DND-41 (cell line): ENCODE measurements at regions not wholly inside any gene's neighbourhood (a gene's known extent, or its start where the extent isn't known, plus 50 kb on each side); places are given as distances from the start of the nearest gene placed in this dataset.
A peak's percentile ranks its signal among the peaks of the same experiment; 100 is the strongest.

Experiments used
- ATAC-seq: fragments of 200-7000 bp; cut with Tn5 transposase; 3 replicates; pipeline ENCODE4 v1.9.1; 2021; ENCODE audit warnings: low read depth; ENCODE audit not compliant: insufficient read depth
- DNase-seq: peaks from one replicate; pipeline ENCODE4 v3.0.0-alpha.2; 2020
- H2AFZ ChIP-seq: 2 replicates; pipeline ENCODE4 v1.6.0; 2012; ENCODE audit warnings: low read depth, low read length
- H3K27ac ChIP-seq: 2 replicates; pipeline ENCODE4 v1.5.1; 2012; ENCODE audit warnings: low read length, inconsistent platforms
- H3K27me3 ChIP-seq: fragments of 200-600 bp; sonication (generic); 2 replicates; pipeline ENCODE4 v1.6.0; 2012; ENCODE audit warnings: low read length, mild to moderate bottlenecking, inconsistent platforms; ENCODE audit not compliant: insufficient read depth, poor library complexity
- H3K36me3 ChIP-seq: 2 replicates; pipeline ENCODE4 v1.5.1; 2012; ENCODE audit warnings: low read length, inconsistent platforms; ENCODE audit not compliant: insufficient read depth
- H3K4me1 ChIP-seq: 2 replicates; pipeline ENCODE4 v1.5.1; 2012; ENCODE audit warnings: mild to moderate bottlenecking, low read length; ENCODE audit not compliant: insufficient read depth
- H3K4me2 ChIP-seq: 2 replicates; pipeline ENCODE4 v1.6.0; 2012; ENCODE audit warnings: mild to moderate bottlenecking, moderate library complexity, low read length, inconsistent platforms; ENCODE audit not compliant: insufficient read depth
- H3K4me3 ChIP-seq, 2 experiments: fragments of 200-600 bp in 1 of 2; shearing (Covaris generic) in 1 of 2; 2 replicates each; pipeline ENCODE4 v1.5.1; 2012 to 2016; ENCODE audit warnings: inconsistent platforms in 2 of 2, low read length in 2 of 2, mild to moderate bottlenecking in 2 of 2, low read depth in 1 of 2, moderate library complexity in 1 of 2
- H3K79me2 ChIP-seq: 2 replicates; pipeline ENCODE4 v1.6.0; 2012; ENCODE audit warnings: low read length, inconsistent platforms; ENCODE audit not compliant: insufficient read depth
- H3K9ac ChIP-seq: 2 replicates; pipeline ENCODE4 v1.6.0; 2012; ENCODE audit warnings: low read depth, mild to moderate bottlenecking, inconsistent platforms, low read length, moderate library complexity
- H3K9me3 ChIP-seq: 2 replicates; pipeline ENCODE4 v1.5.1; 2012; ENCODE audit warnings: low read length, moderate library complexity, mild to moderate bottlenecking, inconsistent platforms; ENCODE audit not compliant: insufficient read depth, severe bottlenecking
- H4K20me1 ChIP-seq: 2 replicates; pipeline ENCODE4 v1.6.0; 2012; ENCODE audit warnings: low read length; ENCODE audit not compliant: insufficient read depth
- CTCF ChIP-seq: IDR thresholded peaks from 2 replicates; pipeline ENCODE4 v1.5.1; 2012; ENCODE audit warnings: borderline replicate concordance, low read length, moderate library complexity, mild to moderate bottlenecking; ENCODE audit not compliant: poor library complexity, severe bottlenecking; ENCODE audit errors: extremely low read depth
- EZH2 ChIP-seq: IDR thresholded peaks from 3 replicates; pipeline ENCODE4 v1.6.1; 2012; ENCODE audit warnings: borderline replicate concordance, low read depth, mild to moderate bottlenecking, moderate library complexity, low read length, inconsistent platforms; ENCODE audit not compliant: severe bottlenecking

DNA sequence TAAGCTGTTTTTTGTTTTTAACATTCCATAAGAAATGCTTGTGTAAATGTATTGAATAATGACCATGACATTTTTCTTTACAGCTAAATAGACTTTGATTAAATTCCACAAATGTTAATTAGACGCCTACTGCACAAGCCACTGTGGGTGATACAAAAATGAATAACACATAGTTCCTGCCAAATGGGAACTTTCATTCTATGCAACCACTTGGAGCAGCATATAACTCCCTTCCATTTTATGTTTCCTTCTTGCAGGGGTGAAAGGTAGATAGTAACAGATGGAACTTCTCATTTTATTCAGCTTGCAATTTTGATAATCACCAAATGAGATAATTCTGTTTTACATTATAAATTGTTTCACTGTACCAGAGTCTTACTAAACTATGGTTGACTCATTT, 70.0 kb upstream of the THUMPD2 start:
- H4K20me1 ChIP-seq: no peaks in the 10 kb centered on the region
- no peak overlapping the region for H3K9ac ChIP-seq
- ATAC-seq (no peak), DNase-seq (no peak)
- no peaks in the 10 kb centered on the region for H3K36me3 ChIP-seq
- H3K27me3 ChIP-seq: no peaks in the 10 kb centered on the region
- no peak overlapping the region for H3K27ac ChIP-seq
- TF ChIP-seq EZH2 (no peak), CTCF (no peak)
- H3K79me2 ChIP-seq: no peaks in the 10 kb centered on the region
- H3K9me3 ChIP-seq: peaks cover 5% of the 10 kb centered on the region
- H3K4me3 ChIP-seq: no peak overlapping the region
- peaks cover 53% of the 10 kb centered on the region for H3K4me1 ChIP-seq
- no peak overlapping the region for H2AFZ ChIP-seq
- no peak overlapping the region for H3K4me2 ChIP-seq

GRCh38 chr2:39845460-39846146, 66.5 kb upstream of the THUMPD2 start:
- Histone ChIP-seq H3K9me3 (peaks cover 5% of the 10 kb centered on the region), H3K4me2 (no peak overlapping the region; the same call in 1 of the 2 replicates), H3K4me1 (peaks cover 21% of the 10 kb centered on the region), H3K9ac (no peak overlapping the region), H3K4me3 (no peak overlapping the region), H3K27ac (no peak overlapping the region), H4K20me1 (no peaks in the 10 kb centered on the region), H3K27me3 (no peaks in the 10 kb centered on the region), H2AFZ (no peak overlapping the region), H3K79me2 (no peaks in the 10 kb centered on the region), H3K36me3 (no peaks in the 10 kb centered on the region)
- DNase-seq: no peak
- ATAC-seq: no peak
- TF ChIP-seq CTCF (no peak), EZH2 (no peak)

DNA sequence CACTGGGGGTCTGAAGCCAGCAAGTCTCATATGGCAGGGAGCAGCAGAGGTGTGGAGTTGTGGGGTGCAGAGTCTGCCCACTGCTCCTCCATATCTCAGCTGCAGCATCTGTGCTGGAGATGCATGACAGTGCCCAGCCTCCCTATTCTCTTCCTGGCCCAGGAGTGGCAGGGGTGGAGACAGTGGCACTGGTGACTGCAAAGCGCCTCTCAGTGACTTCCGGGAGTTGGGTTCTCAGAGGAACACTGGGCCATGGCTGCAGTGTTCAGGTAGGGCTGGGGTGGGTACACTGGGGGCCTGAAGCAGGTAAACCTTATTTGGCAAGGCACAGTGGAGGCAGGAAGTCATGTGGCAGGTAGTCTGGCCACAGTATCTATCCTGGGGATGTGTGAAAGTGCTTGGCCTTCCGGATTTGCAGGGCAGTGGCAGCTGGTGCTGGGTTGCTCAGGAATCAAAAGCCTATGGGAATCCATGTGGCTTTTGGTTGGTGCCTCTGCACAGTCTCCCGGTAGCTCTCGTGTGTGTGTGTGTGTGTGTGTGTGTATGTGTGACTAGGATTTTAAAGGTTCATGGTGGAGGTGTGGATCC, 60.3 kb upstream of the THUMPD2 start:
- no peak overlapping the region for H3K9ac ChIP-seq
- no peak overlapping the region for H3K4me2 ChIP-seq
- TF ChIP-seq CTCF (no peak), EZH2 (no peak)
- H3K27me3 ChIP-seq: no peaks in the 10 kb centered on the region
- H4K20me1 ChIP-seq: no peaks in the 10 kb centered on the region
- H3K27ac ChIP-seq: peak overlapping the region; percentile 34; the same call in 1 of the 2 replicates
- H3K4me1 ChIP-seq: no peaks in the 10 kb centered on the region
- no peak overlapping the region for H3K4me3 ChIP-seq
- H2AFZ ChIP-seq: no peak overlapping the region; the same call in 1 of the 2 replicates
- DNase-seq (no peak), ATAC-seq (peak; percentile 19; the same call in 2 of the 3 replicates)
- no peaks in the 10 kb centered on the region for H3K36me3 ChIP-seq
- H3K79me2 ChIP-seq: no peaks in the 10 kb centered on the region
- H3K9me3 ChIP-seq: peaks cover 27% of the 10 kb centered on the region
